ENCODE measurements at regions not wholly inside any gene's neighbourhood (a gene's known extent, or its start where the extent isn't known, plus 50 kb on each side); places are given as distances from the start of the nearest gene placed in this dataset.
A peak's percentile ranks its signal among the peaks of the same experiment; 100 is the strongest.

- Histone ChIP-seq H4K5ac (ENCODE audit: low read length) (no peak overlapping the region), H3K79me2 (ENCODE audit: control insufficient read depth, insufficient read depth, low read length) (no peaks in the 10 kb centered on the region), H3K4me3 (ENCODE audit: low read length) (no peak overlapping the region), H3K4ac (ENCODE audit: low read depth, low read length) (no peak overlapping the region), H3K18ac (ENCODE audit: low read length) (no peak overlapping the region), H3K27ac (ENCODE audit: low read depth, low read length) (no peak overlapping the region), H3K27me3 (ENCODE audit: insufficient read depth, low read length, poor library complexity) (no peaks in the 10 kb centered on the region), H3K56ac (ENCODE audit: low read length) (no peak overlapping the region), H3K4me2 (ENCODE audit: low read length) (no peak overlapping the region), H3K79me1 (ENCODE audit: low read length) (no peaks in the 10 kb centered on the region), H4K8ac (ENCODE audit: low read depth, low read length) (no peak overlapping the region), H2BK120ac (ENCODE audit: low read depth, low read length) (no peak overlapping the region), H3K23ac (ENCODE audit: low read length) (no peak overlapping the region), H2AK5ac (ENCODE audit: low read length) (no peak overlapping the region), H3K9ac (ENCODE audit: low read length) (no peak overlapping the region), H2BK5ac (ENCODE audit: low read length) (no peak overlapping the region), H3K36me3 (ENCODE audit: control insufficient read depth, insufficient read depth, low read length) (no peaks in the 10 kb centered on the region), H3K4me1 (ENCODE audit: control insufficient read depth, low read depth, low read length) (no peaks in the 10 kb centered on the region), H2BK15ac (replicated peaks; ENCODE audit: low read depth) (no peak overlapping the region)
- no CpG with 5 or more reads among the region's 4 CpGs for WGBS (ENCODE audit: extremely low coverage, insufficient coverage, low lambda C conversion rate)
- no peak for DNase-seq
Measured at GRCh38 chr7:69091521-69091920, 506.8 kb upstream of the AUTS2 start.

- Histone ChIP-seq H3K27me3 (ENCODE audit: insufficient read depth, low read length, poor library complexity) (no peaks in the 10 kb centered on the region), H3K9ac (ENCODE audit: low read length) (no peak overlapping the region), H3K56ac (ENCODE audit: low read length) (no peak overlapping the region), H3K79me1 (ENCODE audit: low read length) (no peaks in the 10 kb centered on the region), H3K23ac (ENCODE audit: low read length) (no peak overlapping the region), H3K4ac (ENCODE audit: low read depth, low read length) (no peak overlapping the region), H3K79me2 (ENCODE audit: control insufficient read depth, insufficient read depth, low read length) (no peaks in the 10 kb centered on the region), H2AK5ac (ENCODE audit: low read length) (no peak overlapping the region), H3K36me3 (ENCODE audit: control insufficient read depth, insufficient read depth, low read length) (no peaks in the 10 kb centered on the region), H3K27ac (ENCODE audit: low read depth, low read length) (no peak overlapping the region), H2BK5ac (ENCODE audit: low read length) (no peak overlapping the region), H3K4me1 (ENCODE audit: control insufficient read depth, low read depth, low read length) (no peaks in the 10 kb centered on the region), H2BK15ac (replicated peaks; ENCODE audit: low read depth) (no peak overlapping the region), H4K5ac (ENCODE audit: low read length) (no peak overlapping the region), H3K4me2 (ENCODE audit: low read length) (no peak overlapping the region), H2BK120ac (ENCODE audit: low read depth, low read length) (no peak overlapping the region), H3K18ac (ENCODE audit: low read length) (no peak overlapping the region), H4K8ac (ENCODE audit: low read depth, low read length) (no peak overlapping the region), H3K4me3 (ENCODE audit: low read length) (no peak overlapping the region)
- WGBS (ENCODE audit: extremely low coverage, insufficient coverage, low lambda C conversion rate): no CpG with 5 or more reads among the region's 2 CpGs
- DNase-seq: no peak
Measured at GRCh38 chr7:69095127-69095526, 503.1 kb upstream of the AUTS2 start.

- WGBS (ENCODE audit: extremely low coverage, insufficient coverage, low lambda C conversion rate): no CpG with 5 or more reads among the region's 4 CpGs
- no peak for DNase-seq
- no peaks in the 10 kb centered on the region for H3K4me1 ChIP-seq (ENCODE audit: control insufficient read depth, low read depth, low read length)
Measured at GRCh38 chr7:69095649-69096048, 502.6 kb upstream of the AUTS2 start.

GRCh38 chr7:69104023-69104422, 494.3 kb upstream of the AUTS2 start:
- Histone ChIP-seq H3K36me3 (ENCODE audit: control insufficient read depth, insufficient read depth, low read length) (no peaks in the 10 kb centered on the region), H3K27ac (ENCODE audit: low read depth, low read length) (no peak overlapping the region), H4K8ac (ENCODE audit: low read depth, low read length) (no peak overlapping the region), H3K4me3 (ENCODE audit: low read length) (no peak overlapping the region), H3K27me3 (ENCODE audit: insufficient read depth, low read length, poor library complexity) (no peaks in the 10 kb centered on the region), H3K4me2 (ENCODE audit: low read length) (no peak overlapping the region), H3K4ac (ENCODE audit: low read depth, low read length) (no peak overlapping the region), H2BK120ac (ENCODE audit: low read depth, low read length) (no peak overlapping the region), H3K79me1 (ENCODE audit: low read length) (no peaks in the 10 kb centered on the region), H2BK15ac (replicated peaks; ENCODE audit: low read depth) (no peak overlapping the region), H2AK5ac (ENCODE audit: low read length) (no peak overlapping the region), H3K4me1 (ENCODE audit: control insufficient read depth, low read depth, low read length) (peaks cover 2% of the 10 kb centered on the region), H3K18ac (ENCODE audit: low read length) (no peak overlapping the region), H3K79me2 (ENCODE audit: control insufficient read depth, insufficient read depth, low read length) (no peaks in the 10 kb centered on the region), H3K9ac (ENCODE audit: low read length) (no peak overlapping the region), H2BK5ac (ENCODE audit: low read length) (no peak overlapping the region), H3K23ac (ENCODE audit: low read length) (no peak overlapping the region), H3K56ac (ENCODE audit: low read length) (no peak overlapping the region), H4K5ac (ENCODE audit: low read length) (no peak overlapping the region)
- DNase-seq: peak; percentile 45
- WGBS (ENCODE audit: extremely low coverage, insufficient coverage, low lambda C conversion rate): no CpG with 5 or more reads among the region's 3 CpGs

More at GRCh38 chr7:69095649-69096048, 502.6 kb upstream of the AUTS2 start:
- Histone ChIP-seq H3K36me3 (ENCODE audit: control insufficient read depth, insufficient read depth, low read length) (no peaks in the 10 kb centered on the region), H2BK120ac (ENCODE audit: low read depth, low read length) (no peak overlapping the region), H3K23ac (ENCODE audit: low read length) (no peak overlapping the region), H3K18ac (ENCODE audit: low read length) (no peak overlapping the region), H4K8ac (ENCODE audit: low read depth, low read length) (no peak overlapping the region), H4K5ac (ENCODE audit: low read length) (no peak overlapping the region), H3K4me3 (ENCODE audit: low read length) (no peak overlapping the region), H3K27me3 (ENCODE audit: insufficient read depth, low read length, poor library complexity) (no peaks in the 10 kb centered on the region), H3K4ac (ENCODE audit: low read depth, low read length) (no peak overlapping the region), H3K56ac (ENCODE audit: low read length) (no peak overlapping the region), H2BK15ac (replicated peaks; ENCODE audit: low read depth) (no peak overlapping the region), H3K79me1 (ENCODE audit: low read length) (no peaks in the 10 kb centered on the region), H3K4me2 (ENCODE audit: low read length) (no peak overlapping the region), H3K79me2 (ENCODE audit: control insufficient read depth, insufficient read depth, low read length) (no peaks in the 10 kb centered on the region), H3K27ac (ENCODE audit: low read depth, low read length) (no peak overlapping the region), H2BK5ac (ENCODE audit: low read length) (no peak overlapping the region), H3K9ac (ENCODE audit: low read length) (no peak overlapping the region), H2AK5ac (ENCODE audit: low read length) (no peak overlapping the region)

- Histone ChIP-seq H3K36me3 (ENCODE audit: control insufficient read depth, insufficient read depth, low read length) (no peaks in the 10 kb centered on the region), H3K4me3 (ENCODE audit: low read length) (no peak overlapping the region)
Measured at GRCh38 chr7:69105092-69105491, 493.2 kb upstream of the AUTS2 start.

GRCh38 chr7:69105981-69106380, 492.3 kb upstream of the AUTS2 start:
- H4K5ac ChIP-seq (ENCODE audit: low read length): no peak overlapping the region
- H3K4me1 ChIP-seq (ENCODE audit: control insufficient read depth, low read depth, low read length): peaks cover 8% of the 10 kb centered on the region
- no peak overlapping the region for H3K9ac ChIP-seq (ENCODE audit: low read length)
- H3K27ac ChIP-seq (ENCODE audit: low read depth, low read length): no peak overlapping the region
- no peak overlapping the region for H4K8ac ChIP-seq (ENCODE audit: low read depth, low read length)
- H3K79me1 ChIP-seq (ENCODE audit: low read length): no peaks in the 10 kb centered on the region
- H3K56ac ChIP-seq (ENCODE audit: low read length): no peak overlapping the region
- no peak overlapping the region for H3K23ac ChIP-seq (ENCODE audit: low read length)
- WGBS (ENCODE audit: extremely low coverage, insufficient coverage, low lambda C conversion rate): no CpG with 5 or more reads among the region's 3 CpGs
- no peak overlapping the region for H2BK5ac ChIP-seq (ENCODE audit: low read length)
- H3K4me2 ChIP-seq (ENCODE audit: low read length): no peak overlapping the region
- no peak for DNase-seq
- H3K4ac ChIP-seq (ENCODE audit: low read depth, low read length): no peak overlapping the region
- no peaks in the 10 kb centered on the region for H3K27me3 ChIP-seq (ENCODE audit: insufficient read depth, low read length, poor library complexity)
- no peak overlapping the region for H3K4me3 ChIP-seq (ENCODE audit: low read length)
- H2BK120ac ChIP-seq (ENCODE audit: low read depth, low read length): no peak overlapping the region
- no peaks in the 10 kb centered on the region for H3K36me3 ChIP-seq (ENCODE audit: control insufficient read depth, insufficient read depth, low read length)
- no peak overlapping the region for H2AK5ac ChIP-seq (ENCODE audit: low read length)
- no peak overlapping the region for H2BK15ac ChIP-seq (replicated peaks; ENCODE audit: low read depth)
- no peak overlapping the region for H3K18ac ChIP-seq (ENCODE audit: low read length)
- H3K79me2 ChIP-seq (ENCODE audit: control insufficient read depth, insufficient read depth, low read length): no peaks in the 10 kb centered on the region

More at GRCh38 chr7:69105092-69105491, 493.2 kb upstream of the AUTS2 start:
- H3K9ac ChIP-seq (ENCODE audit: low read length): no peak overlapping the region
- no peak overlapping the region for H2BK5ac ChIP-seq (ENCODE audit: low read length)
- H3K4ac ChIP-seq (ENCODE audit: low read depth, low read length): no peak overlapping the region
- H3K79me1 ChIP-seq (ENCODE audit: low read length): no peaks in the 10 kb centered on the region
- peaks cover 7% of the 10 kb centered on the region for H3K4me1 ChIP-seq (ENCODE audit: control insufficient read depth, low read depth, low read length)
- no peak overlapping the region for H2BK15ac ChIP-seq (replicated peaks; ENCODE audit: low read depth)
- no peaks in the 10 kb centered on the region for H3K27me3 ChIP-seq (ENCODE audit: insufficient read depth, low read length, poor library complexity)
- DNase-seq: peak; percentile 94
- H3K18ac ChIP-seq (ENCODE audit: low read length): no peak overlapping the region
- H2AK5ac ChIP-seq (ENCODE audit: low read length): no peak overlapping the region
- H3K4me2 ChIP-seq (ENCODE audit: low read length): no peak overlapping the region
- no peak overlapping the region for H4K8ac ChIP-seq (ENCODE audit: low read depth, low read length)
- H4K5ac ChIP-seq (ENCODE audit: low read length): no peak overlapping the region
- H3K56ac ChIP-seq (ENCODE audit: low read length): no peak overlapping the region
- H3K79me2 ChIP-seq (ENCODE audit: control insufficient read depth, insufficient read depth, low read length): no peaks in the 10 kb centered on the region
- no CpG with 5 or more reads among the region's 3 CpGs for WGBS (ENCODE audit: extremely low coverage, insufficient coverage, low lambda C conversion rate)
- H2BK120ac ChIP-seq (ENCODE audit: low read depth, low read length): no peak overlapping the region
- no peak overlapping the region for H3K23ac ChIP-seq (ENCODE audit: low read length)
- H3K27ac ChIP-seq (ENCODE audit: low read depth, low read length): no peak overlapping the region
